GM19468 (cell line): ENCODE measurements at regions not wholly inside any gene's neighbourhood (a gene's known extent, or its start where the extent isn't known, plus 50 kb on each side); places are given as distances from the start of the nearest gene placed in this dataset.
"Not testable (repeated sequence)": the region's sequence is repeated elsewhere in the genome, so short reads cannot be mapped to it uniquely, and the experiment has no call there.

Source experiments
- ATAC-seq: cut with Tn5 transposase; IDR thresholded peaks from one replicate; pipeline ENCODE4 v1.9.1; 2021; ENCODE audit warnings: mild to moderate bottlenecking, moderate library complexity, moderate number of reproducible peaks; ENCODE audit not compliant: unreplicated experiment; ENCODE audit errors: extremely low read depth

DNA sequence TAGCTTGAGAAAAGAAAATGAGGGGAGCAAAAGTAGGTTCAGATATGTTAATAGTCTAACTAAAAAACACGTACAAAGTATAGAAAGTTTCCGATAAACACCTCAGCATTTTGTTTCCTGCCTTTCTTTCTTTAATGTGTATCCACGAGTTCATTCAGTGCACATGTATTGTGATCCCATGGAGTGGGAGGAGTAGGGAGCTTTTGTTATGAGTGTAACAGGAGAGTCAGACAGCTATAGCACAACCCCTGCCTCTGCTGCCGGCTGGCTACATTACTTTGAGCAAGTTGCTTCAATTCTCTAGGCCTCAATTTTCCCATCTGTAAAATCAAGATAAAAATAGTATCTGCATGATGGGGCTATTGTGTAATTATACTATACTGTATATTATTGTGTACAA lies 249.2 kb upstream of the FIGN start:
- no peak for ATAC-seq

DNA sequence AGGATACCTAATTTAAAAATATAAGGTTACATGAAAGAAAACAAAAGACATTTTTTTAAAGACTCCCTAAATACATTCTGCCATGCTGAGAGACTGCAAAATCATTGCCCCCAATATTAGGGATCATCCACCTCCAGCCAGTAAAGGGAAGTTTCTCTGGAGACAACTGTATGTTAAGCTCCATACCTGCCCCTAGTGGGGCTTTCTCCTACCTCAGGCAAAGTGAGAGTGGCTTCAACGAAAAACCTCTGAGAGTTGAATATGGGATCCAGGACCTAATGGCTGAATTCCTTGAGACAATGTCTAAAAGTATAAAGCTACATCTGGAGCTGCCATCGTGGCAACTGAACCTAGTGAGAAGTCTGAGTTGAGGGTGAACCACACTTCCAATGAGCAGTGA lies 248.1 kb upstream of the FIGN start:
- no peak for ATAC-seq

DNA sequence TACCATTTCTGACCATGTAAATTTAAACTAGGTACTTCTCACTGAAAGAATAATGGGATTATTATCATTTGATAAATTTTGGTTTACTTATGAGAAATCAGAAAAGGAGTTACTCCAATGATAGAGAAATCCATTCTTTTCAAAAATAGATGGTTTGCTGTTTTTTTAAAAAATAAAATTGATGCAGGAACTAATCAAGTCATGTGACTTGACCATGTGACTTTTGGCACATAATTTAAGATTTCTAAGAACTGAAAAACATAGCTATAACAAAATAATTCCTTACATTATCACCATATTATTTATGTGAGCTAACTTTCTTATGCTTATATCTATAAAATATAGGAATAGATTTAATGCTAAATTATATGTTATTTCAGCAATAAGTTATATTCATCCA lies 247.1 kb upstream of the FIGN start:
- ATAC-seq = no peak

DNA sequence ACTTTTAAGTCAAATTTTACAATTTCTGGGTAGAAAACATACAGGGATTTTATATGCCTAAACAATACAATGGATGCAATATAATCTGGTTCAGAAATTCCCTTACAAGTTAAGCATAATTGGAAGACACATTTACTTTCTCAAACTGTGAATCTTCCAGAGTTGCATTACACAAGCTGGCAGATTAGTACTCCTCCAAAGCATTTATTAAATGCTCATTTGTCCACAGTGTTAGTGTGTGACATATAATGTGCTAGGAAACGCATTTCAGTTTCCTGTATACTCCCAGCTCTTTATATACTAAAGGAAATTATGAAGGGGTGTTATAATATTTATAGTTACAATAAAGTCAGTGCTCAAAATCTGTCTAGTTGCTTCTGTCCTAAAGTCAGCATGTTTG lies 239.0 kb upstream of the FIGN start:
- no peak for ATAC-seq

DNA sequence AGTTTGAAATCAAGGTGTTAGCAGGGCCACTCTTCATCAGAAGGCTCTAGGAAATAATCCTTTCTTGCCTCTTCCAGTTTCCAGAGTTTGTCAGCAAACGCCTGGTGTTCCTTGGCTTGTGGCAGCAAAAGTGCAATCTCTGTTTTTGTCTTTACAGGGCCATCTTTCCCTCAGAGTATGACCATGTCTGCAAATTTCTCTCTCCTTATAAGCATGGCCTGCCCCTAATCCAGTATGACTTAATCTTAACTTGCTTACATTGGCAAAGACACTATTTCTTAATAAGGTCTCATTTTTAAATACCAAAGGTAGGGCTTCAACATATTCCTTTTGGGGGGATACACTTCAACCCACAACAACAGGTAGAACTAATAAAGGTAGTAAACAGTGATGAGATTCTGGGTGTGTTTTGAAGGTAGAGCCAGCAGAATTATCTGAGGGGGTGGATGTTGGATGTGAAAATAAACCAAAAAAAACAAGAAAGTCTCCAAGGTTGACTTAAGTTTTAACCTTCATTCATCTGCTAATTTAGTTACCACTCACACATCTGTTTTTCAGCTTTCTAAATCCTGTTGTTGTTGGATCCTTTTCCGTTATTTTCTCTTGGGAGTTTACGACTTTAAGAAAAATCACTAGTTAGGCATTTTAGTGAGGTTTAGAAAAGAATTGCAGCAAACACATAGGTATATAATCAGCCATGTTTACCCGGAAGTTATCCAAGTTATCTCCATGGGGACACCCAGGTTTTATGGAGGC lies 234.4 kb upstream of the FIGN start:
- no peak for ATAC-seq

DNA sequence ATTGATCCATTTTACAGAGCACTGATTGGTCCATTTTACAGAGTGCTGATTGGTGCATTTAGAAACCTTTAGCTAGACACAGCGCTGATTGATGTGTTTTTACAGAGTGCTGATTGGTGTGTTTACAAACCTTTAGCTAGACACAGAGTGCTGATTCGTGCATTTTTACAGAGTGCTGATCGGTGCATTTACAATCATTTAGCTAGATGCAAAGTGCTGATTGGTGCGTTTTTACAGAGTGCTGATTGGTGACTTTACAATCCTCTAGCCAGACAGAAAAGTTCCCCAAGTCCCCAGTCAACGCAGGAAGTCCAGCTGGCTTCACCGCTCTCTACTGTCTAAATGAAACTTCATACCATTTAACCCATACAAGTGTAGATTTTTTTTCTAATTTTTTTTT lies 228.5 kb upstream of the FIGN start:
- ATAC-seq = not testable (repeated sequence)

DNA sequence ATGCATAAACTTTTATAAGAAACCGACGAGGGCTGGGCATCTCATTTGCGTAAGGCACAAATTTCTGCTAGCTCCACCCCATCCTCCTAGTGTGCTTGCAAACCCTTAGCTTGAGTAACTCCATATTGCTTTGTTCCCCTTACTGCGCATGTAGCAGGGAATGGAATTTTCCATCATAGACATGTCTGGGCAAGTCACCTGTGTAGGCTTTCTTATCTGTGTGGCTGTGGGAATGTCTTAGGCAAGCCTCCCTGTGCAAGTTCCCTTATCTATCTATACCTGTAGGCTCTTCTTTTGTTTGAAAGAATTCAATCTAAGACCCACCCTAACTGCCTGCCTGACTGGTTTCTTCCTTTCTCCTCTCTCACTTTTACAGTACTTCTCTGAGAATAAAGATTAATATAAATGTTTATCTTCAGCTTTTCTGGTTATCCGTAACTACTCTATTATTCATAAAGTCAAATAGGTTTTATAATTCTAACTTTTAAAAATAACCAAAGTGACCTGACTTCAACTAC lies 217.6 kb upstream of the FIGN start:
- no peak for ATAC-seq

DNA sequence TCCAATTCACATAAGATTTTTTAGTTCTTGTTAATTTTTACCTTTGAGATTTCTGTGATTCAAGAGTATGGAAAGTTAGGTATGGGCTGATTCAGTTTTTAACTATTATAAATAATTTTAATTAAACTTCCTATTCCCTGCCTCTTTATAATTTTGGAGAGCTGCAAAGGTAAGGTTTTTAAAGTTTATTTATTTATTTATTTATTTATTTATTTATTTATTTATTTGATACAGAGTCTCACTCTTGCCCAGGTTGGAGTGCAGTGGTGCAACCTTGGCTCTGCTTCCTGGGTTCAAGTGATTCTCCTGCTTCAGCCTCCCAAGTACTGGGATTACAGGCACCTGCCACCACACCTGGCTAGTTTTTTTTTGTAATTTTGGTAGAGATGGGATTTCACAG lies 215.5 kb upstream of the FIGN start:
- ATAC-seq = no peak

DNA sequence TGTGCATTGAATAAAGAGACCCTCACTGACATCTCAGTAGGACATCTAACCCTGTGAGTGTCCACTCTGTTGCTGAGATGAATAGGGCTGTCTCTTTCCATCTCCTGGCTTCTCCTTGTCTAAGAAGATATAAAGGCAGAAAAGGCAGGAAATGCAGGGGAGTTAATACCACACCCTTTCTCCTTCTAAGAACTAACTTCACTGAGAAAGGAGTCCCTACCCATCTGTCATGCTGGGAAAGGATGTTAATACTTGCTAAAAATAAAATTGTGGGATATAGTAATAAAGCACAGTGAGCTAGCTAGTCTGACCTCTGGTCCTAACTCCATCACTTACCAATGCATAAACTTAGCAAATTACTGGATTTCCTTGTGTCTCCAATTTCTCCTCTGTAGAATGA lies 213.9 kb upstream of the FIGN start:
- ATAC-seq = no peak

DNA sequence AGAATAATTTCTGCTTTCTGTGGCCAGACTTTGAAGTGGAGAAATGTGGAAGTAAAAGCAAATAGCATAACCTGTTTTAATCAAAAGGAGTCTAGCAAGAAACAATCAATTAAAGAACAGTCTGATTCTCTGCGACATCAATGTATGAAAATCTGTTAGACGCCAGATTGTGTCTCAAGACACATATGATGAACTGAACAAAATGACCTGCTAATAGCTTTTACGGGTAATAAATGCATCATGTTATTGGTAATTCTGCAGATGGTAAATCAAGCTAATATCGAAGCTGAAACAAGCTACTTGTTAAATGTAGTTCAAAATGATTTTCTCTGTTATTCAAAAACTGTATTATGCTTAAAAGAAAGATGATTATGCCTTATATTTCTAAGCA lies 208.5 kb upstream of the FIGN start:
- no peak for ATAC-seq

DNA sequence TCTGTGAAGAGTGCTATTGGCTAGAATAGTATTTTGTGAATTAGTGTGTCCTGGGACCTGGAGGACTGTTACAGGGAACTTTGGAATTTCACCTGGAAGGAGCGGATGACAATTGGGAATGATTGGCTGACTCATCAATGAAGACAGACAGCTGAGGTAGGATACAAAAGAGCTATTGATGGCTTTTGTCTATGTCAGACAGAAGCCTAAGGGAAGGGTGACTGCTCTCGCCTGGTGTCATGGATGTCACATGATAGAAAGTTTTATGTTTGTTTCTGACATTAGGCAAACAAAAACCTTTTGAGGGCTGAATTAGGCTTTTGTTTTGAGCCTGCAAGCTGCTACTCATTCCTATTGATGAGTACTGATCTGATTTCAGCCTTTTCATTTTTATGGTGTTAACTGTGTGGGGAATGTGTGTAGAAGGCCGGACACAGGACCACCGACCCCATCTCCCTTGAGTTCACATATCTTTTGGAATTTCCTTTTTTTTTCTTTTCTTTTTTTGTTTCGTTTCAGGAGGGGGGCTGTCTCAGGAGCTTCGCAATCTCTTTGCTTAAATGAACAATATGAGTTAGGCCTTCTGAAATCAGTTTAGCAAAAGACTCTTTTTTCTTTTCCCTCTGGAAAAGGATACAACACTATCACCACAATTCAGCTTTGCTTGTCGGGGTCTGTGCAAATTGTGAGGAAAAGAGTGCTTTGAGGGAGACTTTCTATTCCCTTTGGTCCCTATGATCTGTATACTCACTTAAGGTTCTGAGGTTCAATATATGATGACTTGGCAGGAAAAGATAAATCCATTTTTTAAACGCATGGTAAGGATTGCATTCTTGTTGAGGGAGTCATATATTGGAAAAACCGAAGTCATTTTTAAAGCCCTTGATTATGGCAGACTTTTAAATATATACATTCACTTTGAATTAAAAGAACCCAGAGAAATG lies 207.9 kb upstream of the FIGN start:
- ATAC-seq = no peak

DNA sequence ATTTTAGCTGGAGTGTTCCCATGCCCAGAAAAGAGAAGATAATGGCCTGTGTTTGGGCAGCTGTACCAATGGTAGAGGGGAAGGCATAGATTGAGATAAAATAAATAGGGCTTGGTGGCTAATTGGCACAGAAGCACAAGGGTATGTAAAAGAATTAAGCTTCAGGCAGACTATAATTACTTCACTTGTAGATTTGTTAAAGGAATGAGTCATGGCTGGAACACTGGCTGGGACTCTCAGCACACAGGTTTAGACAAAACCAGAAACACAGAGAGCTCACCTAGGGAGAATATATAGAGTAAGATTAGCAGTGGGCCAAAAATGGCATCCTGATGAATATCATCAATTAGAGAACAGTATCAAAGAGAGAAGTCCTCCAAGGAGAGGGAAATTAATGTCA lies 198.3 kb upstream of the FIGN start:
- no peak for ATAC-seq

DNA sequence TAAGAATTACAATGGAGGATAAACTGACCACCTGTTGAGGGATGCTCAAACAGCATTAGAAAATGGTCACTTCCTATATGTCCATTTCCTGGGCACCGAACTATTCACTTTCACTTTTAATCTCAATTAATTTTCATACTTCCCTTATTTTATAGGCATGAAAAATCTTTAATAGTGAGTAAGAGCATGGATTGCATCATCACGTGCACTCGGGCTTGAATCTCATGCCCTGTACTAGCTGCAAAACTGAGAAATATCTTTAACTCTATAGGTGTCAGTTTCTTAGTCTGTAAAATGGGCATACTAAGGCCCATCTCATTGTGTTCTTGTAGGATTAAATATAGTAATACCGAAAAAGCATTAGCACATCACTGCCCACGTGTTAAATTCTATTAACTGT lies 183.9 kb upstream of the FIGN start:
- ATAC-seq = no peak

DNA sequence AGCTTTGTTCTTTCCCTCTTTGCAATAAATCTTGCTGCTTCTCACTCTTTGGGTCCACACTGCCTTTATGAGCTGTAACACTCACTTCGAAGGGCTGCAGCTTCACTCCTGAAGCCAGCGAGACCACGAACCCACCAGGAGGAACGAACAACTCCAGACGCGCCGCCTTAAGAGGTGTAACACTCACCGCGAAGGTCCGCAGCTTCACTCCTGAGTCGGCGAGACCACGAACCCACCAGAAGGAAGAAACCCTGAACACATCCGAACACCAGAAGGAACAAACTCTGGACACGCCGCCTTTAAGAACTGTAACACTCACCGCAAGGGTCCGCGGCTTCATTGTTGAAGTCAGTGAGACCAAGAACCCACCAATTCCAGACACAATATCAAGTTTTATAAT lies 178.7 kb upstream of the FIGN start:
- ATAC-seq = not testable (repeated sequence)

DNA sequence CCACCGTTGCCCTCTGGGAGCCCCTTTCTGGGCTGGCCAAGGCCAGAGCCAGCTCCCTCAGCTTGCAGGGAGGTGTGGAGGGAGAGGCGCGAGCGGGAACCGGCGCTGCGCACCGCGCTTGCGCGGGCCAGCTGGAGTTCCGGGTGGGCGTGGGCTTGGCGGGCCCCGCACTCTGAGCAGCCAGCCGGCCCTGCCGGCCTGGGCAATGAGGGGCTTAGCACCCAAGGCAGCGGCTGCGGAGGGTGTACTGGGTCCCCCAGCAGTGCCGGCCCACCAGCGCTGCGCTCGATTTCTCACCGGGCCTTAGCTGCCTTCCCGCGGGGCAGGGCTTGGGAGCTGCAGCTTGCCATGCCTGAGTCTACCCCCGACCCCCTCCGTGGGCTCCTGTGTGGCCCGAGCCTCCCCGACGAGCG lies 177.7 kb upstream of the FIGN start:
- ATAC-seq = not testable (repeated sequence)

DNA sequence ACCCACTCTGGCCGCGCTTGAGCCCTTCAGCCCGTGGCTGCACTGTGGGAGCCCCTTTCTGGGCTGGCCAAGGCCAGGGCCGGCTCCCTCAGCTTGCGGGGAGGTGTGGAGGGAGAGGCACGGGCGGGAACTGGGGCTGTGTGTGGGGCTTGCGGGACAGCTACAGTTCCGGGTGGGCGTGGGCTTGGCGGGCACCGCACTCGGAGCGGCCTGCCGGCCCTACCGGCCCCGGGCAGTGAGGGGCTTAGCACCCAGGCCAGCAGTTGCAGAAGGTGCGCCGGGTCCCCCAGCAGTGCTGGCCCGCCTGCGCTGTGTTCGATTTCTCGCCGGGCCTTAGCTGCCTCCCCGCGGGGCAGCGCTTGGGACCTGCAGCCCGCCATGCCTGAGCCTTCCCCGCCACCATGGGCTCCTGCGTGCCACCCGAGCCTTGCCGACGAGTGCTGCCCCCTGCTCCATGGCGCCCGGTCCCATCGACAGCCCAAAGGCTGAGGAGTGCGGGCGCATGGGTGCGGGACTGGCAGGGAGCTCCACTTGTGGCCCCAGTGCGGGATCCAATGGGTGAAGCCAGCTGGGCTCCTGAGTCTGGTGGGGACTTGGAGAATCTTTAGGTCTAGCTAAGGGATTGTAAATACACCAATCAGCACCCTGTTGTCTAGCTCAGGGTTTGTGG lies 173.7 kb upstream of the FIGN start:
- ATAC-seq = no peak

DNA sequence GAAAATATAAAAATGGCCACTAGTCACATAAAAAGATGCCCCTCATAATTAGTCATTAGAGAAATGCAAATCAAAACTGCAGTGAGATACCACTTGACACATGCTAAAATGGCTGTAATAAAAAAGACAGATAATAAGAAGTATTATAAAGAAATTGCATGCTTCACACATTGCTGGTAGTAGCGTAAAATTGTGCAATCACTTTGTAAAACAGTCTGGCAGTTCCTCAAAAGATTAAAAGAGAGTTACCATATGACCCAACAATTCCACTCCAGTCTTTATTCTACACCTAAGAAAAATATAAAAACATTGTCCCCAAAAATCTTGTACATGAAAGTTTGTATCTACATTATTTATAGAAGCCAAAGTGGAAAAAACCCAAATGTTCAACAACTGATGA lies 170.6 kb upstream of the FIGN start:
- ATAC-seq = no peak

DNA sequence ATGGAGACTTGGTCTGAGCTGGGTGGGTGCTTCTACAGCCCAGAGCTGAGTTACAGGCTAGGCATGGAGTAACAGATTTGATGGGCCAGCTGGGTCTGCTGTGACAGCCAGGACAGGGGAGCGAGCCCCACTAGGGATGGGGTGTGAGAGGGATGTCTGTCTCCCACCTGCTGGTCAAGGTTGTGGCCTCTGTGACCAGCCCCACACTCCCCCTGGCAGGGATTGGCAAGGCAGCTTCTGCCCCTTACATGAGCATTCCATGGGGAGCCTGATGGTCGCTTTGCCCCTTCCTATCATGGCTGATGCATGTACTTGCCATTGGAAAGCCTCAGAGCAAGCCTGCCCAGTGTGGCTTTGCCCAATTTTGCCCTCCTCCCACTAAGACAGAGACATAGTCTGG lies 162.0 kb upstream of the FIGN start:
- ATAC-seq = no peak

DNA sequence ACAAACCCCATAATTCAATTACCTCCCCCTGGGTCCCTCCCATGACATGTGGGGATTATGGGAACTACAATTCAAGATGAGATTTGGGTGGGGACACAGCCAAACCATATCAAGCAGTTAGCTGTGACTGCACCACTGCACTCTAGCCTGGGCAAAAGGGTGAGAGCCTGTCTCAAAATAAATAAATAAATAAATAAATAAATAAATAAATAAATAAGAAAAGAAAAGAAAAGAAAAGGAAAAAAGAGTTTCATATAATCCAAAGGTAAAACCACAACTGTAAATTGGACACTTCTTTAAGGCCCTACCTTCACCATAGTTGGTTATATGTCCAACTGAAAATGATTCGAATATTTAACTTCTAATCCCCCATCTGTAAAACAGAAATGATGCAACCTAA lies 157.6 kb upstream of the FIGN start:
- ATAC-seq = not testable (repeated sequence)

DNA sequence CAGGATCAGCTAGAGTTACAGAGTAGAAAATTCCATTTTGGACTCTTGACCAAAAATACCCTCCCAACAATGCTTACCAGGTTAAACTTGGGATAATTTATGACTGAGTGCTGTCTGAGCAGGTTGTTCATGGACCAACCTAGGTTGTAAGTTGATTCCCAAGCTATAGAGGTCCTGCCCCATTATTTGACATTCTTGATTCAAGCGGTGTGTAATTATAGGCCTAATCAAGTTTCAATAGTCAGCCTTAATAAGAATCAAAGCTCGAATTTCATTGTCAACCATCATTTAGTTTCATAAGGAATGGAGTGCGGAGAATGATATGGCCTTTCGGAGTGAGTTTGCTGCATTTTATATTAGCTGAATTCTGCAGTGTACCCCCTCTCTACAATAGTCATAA lies 152.8 kb upstream of the FIGN start:
- no peak for ATAC-seq

DNA sequence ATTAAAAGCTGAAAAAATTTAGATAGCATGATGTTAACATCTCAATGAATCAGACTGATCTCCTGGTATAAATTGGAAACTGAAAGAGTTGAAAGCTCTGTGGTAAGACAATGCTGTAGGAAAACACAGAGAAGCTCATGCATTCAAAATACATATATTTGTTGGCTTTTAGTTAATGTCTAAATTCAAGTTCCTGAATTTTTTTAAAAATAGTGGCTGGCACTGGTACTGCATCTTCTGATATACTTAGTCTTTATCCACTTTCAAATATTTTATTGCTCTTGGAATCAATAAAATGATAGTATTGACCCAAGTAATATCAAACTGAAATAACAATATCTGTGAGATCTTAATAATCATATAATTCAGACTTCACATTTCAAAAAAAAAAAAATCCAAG lies 151.4 kb upstream of the FIGN start:
- no peak for ATAC-seq
